K562 (cell line): ENCODE measurements at regions not wholly inside any gene's neighbourhood (a gene's known extent, or its start where the extent isn't known, plus 50 kb on each side); places are given as distances from the start of the nearest gene placed in this dataset.

Experiments
- CBFA2T3 ChIP-seq: fragments of 450-650 bp; IDR thresholded peaks from 2 replicates; pipeline ENCODE4 v1.6.1; 2017
- KDM1A ChIP-seq, 2 experiments: fragments of 450-650 bp; IDR thresholded peaks; 2 replicates each; pipeline ENCODE4 v1.6.1; 2016; ENCODE audit warnings: mild to moderate bottlenecking in 2 of 2
- NR1H2 ChIP-seq: sonication (generic); formaldehyde crosslinking; IDR thresholded peaks from 2 replicates; pipeline ENCODE4 v1.4.0; 2020; ENCODE audit warnings: mild to moderate bottlenecking, missing genetic modification reagents
- PML ChIP-seq: IDR thresholded peaks from 2 replicates; pipeline ENCODE4 v1.6.1; 2012; ENCODE audit warnings: low read length, inconsistent platforms
- RBM22 ChIP-seq: fragments of 200-400 bp; formaldehyde crosslinking; IDR thresholded peaks from 2 replicates; pipeline ENCODE4 v1.6.1; 2018; ENCODE audit warnings: low read length, low read depth; ENCODE audit not compliant: poor library complexity, severe bottlenecking
- ZFP30 ChIP-seq: fragments of 250-450 bp; sonication (Bioruptor Pico); IDR thresholded peaks from 2 replicates; pipeline ENCODE4 v1.8.0; 2022; ENCODE audit warnings: moderate library complexity, mild to moderate bottlenecking, inconsistent platforms, borderline replicate concordance
- ZNF143 ChIP-seq: sonication (generic); formaldehyde crosslinking; IDR thresholded peaks from 2 replicates; pipeline ENCODE4 v1.9.0; 2022; ENCODE audit warnings: mild to moderate bottlenecking, missing genetic modification reagents
- TF ChIP-seq, protein P1 (sequence below): fragments of 450-650 bp; formaldehyde crosslinking; conservative IDR thresholded peaks from 2 replicates; pipeline ENCODE4 v1.4.0; 2022; ENCODE audit warnings: mild to moderate bottlenecking, missing genetic modification characterization
- TF ChIP-seq, protein P2 (sequence below): fragments of 250-450 bp; sonication (Bioruptor Pico); IDR thresholded peaks from 2 replicates; pipeline ENCODE4 v1.8.0; 2022; ENCODE audit warnings: inconsistent platforms
- TF ChIP-seq, protein P3 (sequence below): sonication (generic); formaldehyde crosslinking; IDR thresholded peaks from 2 replicates; pipeline ENCODE4 v1.8.0; 2023; ENCODE audit warnings: missing genetic modification reagents, mild to moderate bottlenecking, borderline replicate concordance
- TF ChIP-seq, protein P4 (sequence below), 2 experiments: fragments of 450-650 bp; conservative IDR thresholded peaks; 2 replicates each; pipeline ENCODE4 v1.6.1; 2017; ENCODE audit warnings: mild to moderate bottlenecking in 2 of 2, moderate library complexity in 2 of 2
- TF ChIP-seq, protein P5 (sequence below): fragments of 450-650 bp; IDR thresholded peaks from 2 replicates; pipeline ENCODE4 v1.6.1; 2018; ENCODE audit warnings: mild to moderate bottlenecking, low read depth; ENCODE audit not compliant: partially characterized antibody
- TF ChIP-seq, protein P6 (sequence below), 2 experiments: fragments of 450-650 bp; IDR thresholded peaks; 2 replicates each; pipeline ENCODE4 v1.6.1; 2016

DNA sequence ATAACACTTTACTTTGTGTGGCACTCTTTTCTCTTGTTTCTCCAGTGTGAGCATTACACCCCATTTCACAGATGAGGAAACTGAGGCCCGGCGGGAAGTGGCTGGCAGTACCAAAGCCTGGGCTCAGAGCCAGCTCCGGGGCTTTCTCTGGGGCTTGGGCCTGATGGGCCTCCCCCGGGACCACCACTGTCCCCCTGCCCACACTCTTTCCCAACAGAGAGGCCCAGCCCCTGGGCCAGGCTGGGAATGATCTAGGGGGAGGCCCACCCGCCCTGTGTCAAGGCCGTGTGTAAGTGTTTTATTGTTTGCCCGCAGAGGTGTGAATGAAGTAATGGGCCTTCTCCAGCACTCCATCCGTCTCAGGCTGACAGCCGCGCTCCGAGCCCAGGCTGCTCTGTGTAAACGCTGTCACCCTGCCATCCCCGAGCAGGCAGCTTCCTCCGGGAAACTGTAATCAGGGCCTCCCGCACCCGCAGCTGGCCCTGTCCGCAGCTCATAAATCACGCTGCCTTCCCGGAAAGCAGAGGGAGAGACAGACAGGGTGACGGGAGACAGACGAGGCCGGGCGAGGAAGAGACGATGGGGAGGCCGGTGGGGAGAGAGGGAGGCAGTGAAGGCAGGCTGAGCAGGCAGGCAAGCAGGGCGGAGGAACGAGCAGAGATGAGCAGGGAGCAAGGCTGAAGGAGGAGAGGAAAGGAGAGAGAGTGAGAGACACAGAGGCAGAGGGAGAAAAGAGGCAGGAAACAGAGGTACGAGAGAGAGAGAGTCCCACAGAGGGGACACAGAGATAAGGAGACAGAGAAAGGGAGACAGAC, 109.7 kb upstream of the ZBTB40 start (continued):
- TF ChIP-seq, protein P1, sequence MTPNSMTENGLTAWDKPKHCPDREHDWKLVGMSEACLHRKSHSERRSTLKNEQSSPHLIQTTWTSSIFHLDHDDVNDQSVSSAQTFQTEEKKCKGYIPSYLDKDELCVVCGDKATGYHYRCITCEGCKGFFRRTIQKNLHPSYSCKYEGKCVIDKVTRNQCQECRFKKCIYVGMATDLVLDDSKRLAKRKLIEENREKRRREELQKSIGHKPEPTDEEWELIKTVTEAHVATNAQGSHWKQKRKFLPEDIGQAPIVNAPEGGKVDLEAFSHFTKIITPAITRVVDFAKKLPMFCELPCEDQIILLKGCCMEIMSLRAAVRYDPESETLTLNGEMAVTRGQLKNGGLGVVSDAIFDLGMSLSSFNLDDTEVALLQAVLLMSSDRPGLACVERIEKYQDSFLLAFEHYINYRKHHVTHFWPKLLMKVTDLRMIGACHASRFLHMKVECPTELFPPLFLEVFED (CRISPR knock-in tag) = peak; percentile 85
- TF ChIP-seq, protein P2, sequence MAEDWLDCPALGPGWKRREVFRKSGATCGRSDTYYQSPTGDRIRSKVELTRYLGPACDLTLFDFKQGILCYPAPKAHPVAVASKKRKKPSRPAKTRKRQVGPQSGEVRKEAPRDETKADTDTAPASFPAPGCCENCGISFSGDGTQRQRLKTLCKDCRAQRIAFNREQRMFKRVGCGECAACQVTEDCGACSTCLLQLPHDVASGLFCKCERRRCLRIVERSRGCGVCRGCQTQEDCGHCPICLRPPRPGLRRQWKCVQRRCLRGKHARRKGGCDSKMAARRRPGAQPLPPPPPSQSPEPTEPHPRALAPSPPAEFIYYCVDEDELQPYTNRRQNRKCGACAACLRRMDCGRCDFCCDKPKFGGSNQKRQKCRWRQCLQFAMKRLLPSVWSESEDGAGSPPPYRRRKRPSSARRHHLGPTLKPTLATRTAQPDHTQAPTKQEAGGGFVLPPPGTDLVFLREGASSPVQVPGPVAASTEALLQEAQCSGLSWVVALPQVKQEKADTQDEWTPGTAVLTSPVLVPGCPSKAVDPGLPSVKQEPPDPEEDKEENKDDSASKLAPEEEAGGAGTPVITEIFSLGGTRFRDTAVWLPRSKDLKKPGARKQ (CRISPR knock-in tag) = no peak
- TF ChIP-seq RBM22 (no peak), PML (no peak), ZFP30 (CRISPR knock-in tag) (no peak), KDM1A (IDR thresholded peaks at IDR 0.05) (peak; percentile 77 to 91), NR1H2 (CRISPR knock-in tag) (no peak), CBFA2T3 (peak; percentile 78), ZNF143 (CRISPR knock-in tag) (no peak)
- TF ChIP-seq, protein P3, sequence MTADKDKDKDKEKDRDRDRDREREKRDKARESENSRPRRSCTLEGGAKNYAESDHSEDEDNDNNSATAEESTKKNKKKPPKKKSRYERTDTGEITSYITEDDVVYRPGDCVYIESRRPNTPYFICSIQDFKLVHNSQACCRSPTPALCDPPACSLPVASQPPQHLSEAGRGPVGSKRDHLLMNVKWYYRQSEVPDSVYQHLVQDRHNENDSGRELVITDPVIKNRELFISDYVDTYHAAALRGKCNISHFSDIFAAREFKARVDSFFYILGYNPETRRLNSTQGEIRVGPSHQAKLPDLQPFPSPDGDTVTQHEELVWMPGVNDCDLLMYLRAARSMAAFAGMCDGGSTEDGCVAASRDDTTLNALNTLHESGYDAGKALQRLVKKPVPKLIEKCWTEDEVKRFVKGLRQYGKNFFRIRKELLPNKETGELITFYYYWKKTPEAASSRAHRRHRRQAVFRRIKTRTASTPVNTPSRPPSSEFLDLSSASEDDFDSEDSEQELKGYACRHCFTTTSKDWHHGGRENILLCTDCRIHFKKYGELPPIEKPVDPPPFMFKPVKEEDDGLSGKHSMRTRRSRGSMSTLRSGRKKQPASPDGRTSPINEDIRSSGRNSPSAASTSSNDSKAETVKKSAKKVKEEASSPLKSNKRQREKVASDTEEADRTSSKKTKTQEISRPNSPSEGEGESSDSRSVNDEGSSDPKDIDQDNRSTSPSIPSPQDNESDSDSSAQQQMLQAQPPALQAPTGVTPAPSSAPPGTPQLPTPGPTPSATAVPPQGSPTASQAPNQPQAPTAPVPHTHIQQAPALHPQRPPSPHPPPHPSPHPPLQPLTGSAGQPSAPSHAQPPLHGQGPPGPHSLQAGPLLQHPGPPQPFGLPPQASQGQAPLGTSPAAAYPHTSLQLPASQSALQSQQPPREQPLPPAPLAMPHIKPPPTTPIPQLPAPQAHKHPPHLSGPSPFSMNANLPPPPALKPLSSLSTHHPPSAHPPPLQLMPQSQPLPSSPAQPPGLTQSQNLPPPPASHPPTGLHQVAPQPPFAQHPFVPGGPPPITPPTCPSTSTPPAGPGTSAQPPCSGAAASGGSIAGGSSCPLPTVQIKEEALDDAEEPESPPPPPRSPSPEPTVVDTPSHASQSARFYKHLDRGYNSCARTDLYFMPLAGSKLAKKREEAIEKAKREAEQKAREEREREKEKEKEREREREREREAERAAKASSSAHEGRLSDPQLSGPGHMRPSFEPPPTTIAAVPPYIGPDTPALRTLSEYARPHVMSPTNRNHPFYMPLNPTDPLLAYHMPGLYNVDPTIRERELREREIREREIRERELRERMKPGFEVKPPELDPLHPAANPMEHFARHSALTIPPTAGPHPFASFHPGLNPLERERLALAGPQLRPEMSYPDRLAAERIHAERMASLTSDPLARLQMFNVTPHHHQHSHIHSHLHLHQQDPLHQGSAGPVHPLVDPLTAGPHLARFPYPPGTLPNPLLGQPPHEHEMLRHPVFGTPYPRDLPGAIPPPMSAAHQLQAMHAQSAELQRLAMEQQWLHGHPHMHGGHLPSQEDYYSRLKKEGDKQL (CRISPR knock-in tag) = no peak
- TF ChIP-seq, protein P4, sequence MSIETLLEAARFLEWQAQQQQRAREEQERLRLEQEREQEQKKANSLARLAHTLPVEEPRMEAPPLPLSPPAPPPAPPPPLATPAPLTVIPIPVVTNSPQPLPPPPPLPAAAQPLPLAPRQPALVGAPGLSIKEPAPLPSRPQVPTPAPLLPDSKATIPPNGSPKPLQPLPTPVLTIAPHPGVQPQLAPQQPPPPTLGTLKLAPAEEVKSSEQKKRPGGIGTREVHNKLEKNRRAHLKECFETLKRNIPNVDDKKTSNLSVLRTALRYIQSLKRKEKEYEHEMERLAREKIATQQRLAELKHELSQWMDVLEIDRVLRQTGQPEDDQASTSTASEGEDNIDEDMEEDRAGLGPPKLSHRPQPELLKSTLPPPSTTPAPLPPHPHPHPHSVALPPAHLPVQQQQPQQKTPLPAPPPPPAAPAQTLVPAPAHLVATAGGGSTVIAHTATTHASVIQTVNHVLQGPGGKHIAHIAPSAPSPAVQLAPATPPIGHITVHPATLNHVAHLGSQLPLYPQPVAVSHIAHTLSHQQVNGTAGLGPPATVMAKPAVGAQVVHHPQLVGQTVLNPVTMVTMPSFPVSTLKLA (conservative IDR thresholded peaks at IDR 0.05) = no peak
- TF ChIP-seq, protein P5, sequence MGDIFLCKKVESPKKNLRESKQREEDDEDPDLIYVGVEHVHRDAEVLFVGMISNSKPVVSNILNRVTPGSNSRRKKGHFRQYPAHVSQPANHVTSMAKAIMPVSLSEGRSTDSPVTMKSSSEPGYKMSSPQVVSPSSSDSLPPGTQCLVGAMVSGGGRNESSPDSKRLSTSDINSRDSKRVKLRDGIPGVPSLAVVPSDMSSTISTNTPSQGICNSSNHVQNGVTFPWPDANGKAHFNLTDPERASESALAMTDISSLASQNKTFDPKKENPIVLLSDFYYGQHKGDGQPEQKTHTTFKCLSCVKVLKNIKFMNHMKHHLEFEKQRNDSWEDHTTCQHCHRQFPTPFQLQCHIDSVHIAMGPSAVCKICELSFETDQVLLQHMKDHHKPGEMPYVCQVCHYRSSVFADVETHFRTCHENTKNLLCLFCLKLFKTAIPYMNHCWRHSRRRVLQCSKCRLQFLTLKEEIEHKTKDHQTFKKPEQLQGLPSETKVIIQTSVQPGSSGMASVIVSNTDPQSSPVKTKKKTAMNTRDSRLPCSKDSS = no peak
- TF ChIP-seq, protein P6, sequence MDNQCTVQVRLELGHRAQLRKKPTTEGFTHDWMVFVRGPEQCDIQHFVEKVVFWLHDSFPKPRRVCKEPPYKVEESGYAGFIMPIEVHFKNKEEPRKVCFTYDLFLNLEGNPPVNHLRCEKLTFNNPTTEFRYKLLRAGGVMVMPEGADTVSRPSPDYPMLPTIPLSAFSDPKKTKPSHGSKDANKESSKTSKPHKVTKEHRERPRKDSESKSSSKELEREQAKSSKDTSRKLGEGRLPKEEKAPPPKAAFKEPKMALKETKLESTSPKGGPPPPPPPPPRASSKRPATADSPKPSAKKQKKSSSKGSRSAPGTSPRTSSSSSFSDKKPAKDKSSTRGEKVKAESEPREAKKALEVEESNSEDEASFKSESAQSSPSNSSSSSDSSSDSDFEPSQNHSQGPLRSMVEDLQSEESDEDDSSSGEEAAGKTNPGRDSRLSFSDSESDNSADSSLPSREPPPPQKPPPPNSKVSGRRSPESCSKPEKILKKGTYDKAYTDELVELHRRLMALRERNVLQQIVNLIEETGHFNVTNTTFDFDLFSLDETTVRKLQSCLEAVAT (IDR thresholded peaks at IDR 0.05) = 0 out of 4 replicates have a peak, but pooled peaks of 1 of the 2 experiments have one; percentile 26
